ENCODE measurements at regions not wholly inside any gene's neighbourhood (a gene's known extent, or its start where the extent isn't known, plus 50 kb on each side); places are given as distances from the start of the nearest gene placed in this dataset.

- TF ChIP-seq POLR2A (IDR thresholded peaks at IDR 0.05) (no peak), CTCF (IDR thresholded peaks at IDR 0.05) (no peak)
These were observed 71.7 kb upstream of the NOCT start for GRCh38 chr4:138943893-138944292.
